T1000 (cell line): ENCODE measurements at regions not wholly inside any gene's neighbourhood (a gene's known extent, or its start where the extent isn't known, plus 50 kb on each side); places are given as distances from the start of the nearest gene placed in this dataset.
A peak's percentile ranks its signal among the peaks of the same experiment; 100 is the strongest.
"Not testable (repeated sequence)": the region's sequence is repeated elsewhere in the genome, so short reads cannot be mapped to it uniquely, and the experiment has no call there.

ENCODE experiments used
- DNase-seq: peaks from one replicate; lab custom pipeline; 2025; ENCODE audit warnings: mixed read lengths; lab: John Stamatoyannopoulos, UW

- no peak for DNase-seq
Observed at GRCh38 chr20:46785958-46786357, 76.5 kb downstream of the SLC2A10 start.

- DNase-seq = no peak
Observed at GRCh38 chr20:46786566-46786965, 77.1 kb downstream of the SLC2A10 start.

- DNase-seq = no peak
Observed at GRCh38 chr20:46787991-46788762, 78.7 kb downstream of the SLC2A10 start.

GRCh38 chr20:46788763-46789091, 79.3 kb downstream of the SLC2A10 start:
- DNase-seq = not testable (repeated sequence)

GRCh38 chr20:46789339-46790028, 80.0 kb downstream of the SLC2A10 start:
- peak; percentile 23 for DNase-seq

GRCh38 chr20:46791722-46792416, 82.4 kb downstream of the SLC2A10 start:
- DNase-seq = no peak

- DNase-seq = no peak
Observed at GRCh38 chr20:46797206-46797605, 87.8 kb downstream of the SLC2A10 start.

GRCh38 chr20:46798430-46798829, 89.0 kb downstream of the SLC2A10 start:
- DNase-seq = no peak

- DNase-seq = no peak
Observed at GRCh38 chr20:46799781-46800408, 90.4 kb downstream of the SLC2A10 start.

- no peak for DNase-seq
Observed at GRCh38 chr20:46800409-46800804, 91.0 kb downstream of the SLC2A10 start.

- no peak for DNase-seq
Observed at GRCh38 chr20:46801003-46801702, 91.7 kb downstream of the SLC2A10 start.

- DNase-seq = no peak
Observed at GRCh38 chr20:46802722-46803121, 91.9 kb upstream of the EYA2 start.

- DNase-seq = no peak
Observed at GRCh38 chr20:46803123-46804020, 91.3 kb upstream of the EYA2 start.

GRCh38 chr20:46804126-46804525, 90.5 kb upstream of the EYA2 start:
- DNase-seq = no peak

- DNase-seq = no peak
Observed at GRCh38 chr20:46805836-46806235, 88.8 kb upstream of the EYA2 start.

GRCh38 chr20:46807998-46808397, 86.6 kb upstream of the EYA2 start:
- no peak for DNase-seq

- DNase-seq = no peak
Observed at GRCh38 chr20:46808565-46808964, 86.1 kb upstream of the EYA2 start.

GRCh38 chr20:46809706-46810360, 84.8 kb upstream of the EYA2 start:
- DNase-seq = no peak

GRCh38 chr20:46810448-46811223, 84.0 kb upstream of the EYA2 start:
- DNase-seq = no peak
